Keratinocyte (primary cell): ENCODE measurements at regions not wholly inside any gene's neighbourhood (a gene's known extent, or its start where the extent isn't known, plus 50 kb on each side); places are given as distances from the start of the nearest gene placed in this dataset.

Experiments
- DNase-seq: peaks from one replicate; pipeline ENCODE4 v3.0.0-alpha.2; 2011; ENCODE audit warnings: low read depth, missing footprints, low spot score
- FAIRE-seq: peaks from 2 replicates; lab custom pipeline; 2011; peaks lifted over from hg19 to GRCh38; lab: Jason Lieb, UNC
- H2AFZ ChIP-seq: 2 replicates; pipeline ENCODE4 v1.6.0; 2012; ENCODE audit warnings: low read length, control low read depth, inconsistent platforms; ENCODE audit not compliant: control insufficient read depth
- H3K27ac ChIP-seq: 2 replicates; pipeline ENCODE4 v1.5.1; 2011; ENCODE audit warnings: low read length; ENCODE audit not compliant: control insufficient read depth, insufficient read depth
- H3K27me3 ChIP-seq: 3 replicates; pipeline ENCODE4 v1.6.0; 2011; ENCODE audit warnings: low read length; ENCODE audit not compliant: control insufficient read depth, insufficient read depth; ENCODE audit errors: extremely low read depth
- H3K36me3 ChIP-seq, 2 experiments: 2 replicates in 1 of 2; 3 replicates in 1 of 2; pipeline ENCODE4 v1.5.1; 2011; ENCODE audit warnings: low read length in 2 of 2, mild to moderate bottlenecking in 1 of 2; ENCODE audit not compliant: control insufficient read depth in 2 of 2, insufficient read depth in 2 of 2; ENCODE audit errors: extremely low read depth in 1 of 2
- H3K4me1 ChIP-seq: 3 replicates; pipeline ENCODE4 v1.5.1; 2011; ENCODE audit warnings: low read length; ENCODE audit not compliant: control insufficient read depth, insufficient read depth; ENCODE audit errors: extremely low read depth
- H3K4me2 ChIP-seq: 3 replicates; pipeline ENCODE4 v1.6.0; 2011; ENCODE audit warnings: low read depth, low read length; ENCODE audit not compliant: control insufficient read depth, insufficient read depth; ENCODE audit errors: extremely low read depth
- H3K4me3 ChIP-seq, 3 experiments: fragments of 200-600 bp in 1 of 3; sonication (generic) in 1 of 3; 2 replicates in 2 of 3; 3 replicates in 1 of 3; pipeline ENCODE4 v1.5.1; 2011 to 2016; ENCODE audit warnings: low read length in 3 of 3, mild to moderate bottlenecking in 3 of 3, control low read depth in 2 of 3, inconsistent platforms in 1 of 3, low read depth in 1 of 3, mixed read lengths in 1 of 3, mixed run types in 1 of 3, moderate library complexity in 1 of 3; ENCODE audit not compliant: control insufficient read depth in 2 of 3, insufficient read depth in 2 of 3; ENCODE audit errors: extremely low read depth in 1 of 3
- H3K79me2 ChIP-seq: 2 replicates; pipeline ENCODE4 v1.6.0; 2012; ENCODE audit warnings: low read length; ENCODE audit not compliant: control insufficient read depth, insufficient read depth
- H3K9ac ChIP-seq: 3 replicates; pipeline ENCODE4 v1.6.0; 2011; ENCODE audit warnings: low read length; ENCODE audit not compliant: control insufficient read depth, insufficient read depth; ENCODE audit errors: extremely low read depth
- H3K9me1 ChIP-seq: 3 replicates; pipeline ENCODE4 v1.6.0; 2011; ENCODE audit warnings: low read length; ENCODE audit not compliant: control insufficient read depth, insufficient read depth; ENCODE audit errors: extremely low read depth
- H3K9me3 ChIP-seq: 2 replicates; pipeline ENCODE4 v1.5.1; 2012; ENCODE audit warnings: low read depth, low read length; ENCODE audit not compliant: control insufficient read depth
- H4K20me1 ChIP-seq: 3 replicates; pipeline ENCODE4 v1.6.0; 2011; ENCODE audit warnings: low read length; ENCODE audit not compliant: control insufficient read depth, insufficient read depth; ENCODE audit errors: extremely low read depth
- CTCF ChIP-seq, 3 experiments: IDR thresholded peaks in 1 of 3; conservative IDR thresholded peaks in 1 of 3; optimal IDR thresholded peaks in 1 of 3; 2 replicates in 2 of 3; 3 replicates in 1 of 3; pipeline versions ENCODE3 to v1.5.1; 2011; ENCODE audit warnings: low read length in 3 of 3, mild to moderate bottlenecking in 3 of 3, moderate library complexity in 2 of 3, control low read depth in 1 of 3, inconsistent platforms in 1 of 3; ENCODE audit not compliant: insufficient read depth in 2 of 3; ENCODE audit errors: extremely low read depth in 1 of 3
- EZH2 ChIP-seq: IDR thresholded peaks from one replicate; pipeline ENCODE4 v1.6.1; 2012; ENCODE audit warnings: inconsistent platforms, mild to moderate bottlenecking, low read length, moderate library complexity
- dilution Hi-C: fragments of 300-500 bp; cut with MboI; formaldehyde crosslinking; loops from one replicate; pipeline ENCODE4 v1.7.0; 2020; ENCODE audit warnings: low sequenced_read_pairs; ENCODE audit not compliant: extremely low pct_ligation_motif_present

DNA sequence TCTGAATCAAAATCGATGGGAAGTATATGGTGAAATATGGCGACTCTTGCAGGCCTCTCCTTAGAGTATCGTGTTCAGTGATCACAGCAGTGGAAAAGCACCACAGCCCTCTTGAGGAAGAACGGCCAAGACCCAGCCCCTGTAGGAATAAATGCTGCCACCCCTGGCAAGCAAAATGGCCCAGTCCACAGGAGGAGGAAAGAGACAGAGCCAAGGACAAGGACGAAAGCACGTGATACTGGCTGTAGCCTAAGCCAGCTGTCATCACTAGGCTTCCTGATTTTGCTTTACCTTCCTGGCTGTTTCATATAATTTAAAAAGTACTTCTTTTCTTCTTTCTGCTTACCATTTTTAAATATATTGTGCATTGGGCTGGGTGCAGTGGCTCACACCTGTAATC lies 395.0 kb upstream of the SHH start:
- Histone ChIP-seq H2AFZ (no peak overlapping the region), H4K20me1 (no peaks in the 10 kb centered on the region), H3K79me2 (no peaks in the 10 kb centered on the region), H3K9me3 (peaks cover 3% of the 10 kb centered on the region), H3K9ac (no peak overlapping the region), H3K4me2 (no peak overlapping the region), H3K4me1 (no peaks in the 10 kb centered on the region), H3K4me3 (no peak overlapping the region), H3K36me3 (no peaks in the 10 kb centered on the region), H3K9me1 (no peaks in the 10 kb centered on the region), H3K27ac (no peak overlapping the region), H3K27me3 (no peaks in the 10 kb centered on the region)
- DNase-seq (no peak), FAIRE-seq (no peak)
- TF ChIP-seq EZH2 (no peak), CTCF (optimal IDR thresholded peaks at IDR 0.05 in 1 of 3, IDR thresholded peaks at IDR 0.05 in 1 of 3, conservative IDR thresholded peaks at IDR 0.05 in 1 of 3; ENCODE audit: extremely low read depth in 1 of 3, insufficient read depth in 2 of 3, low read length in 3 of 3) (no peak)
- dilution Hi-C loops = no loop called here

DNA sequence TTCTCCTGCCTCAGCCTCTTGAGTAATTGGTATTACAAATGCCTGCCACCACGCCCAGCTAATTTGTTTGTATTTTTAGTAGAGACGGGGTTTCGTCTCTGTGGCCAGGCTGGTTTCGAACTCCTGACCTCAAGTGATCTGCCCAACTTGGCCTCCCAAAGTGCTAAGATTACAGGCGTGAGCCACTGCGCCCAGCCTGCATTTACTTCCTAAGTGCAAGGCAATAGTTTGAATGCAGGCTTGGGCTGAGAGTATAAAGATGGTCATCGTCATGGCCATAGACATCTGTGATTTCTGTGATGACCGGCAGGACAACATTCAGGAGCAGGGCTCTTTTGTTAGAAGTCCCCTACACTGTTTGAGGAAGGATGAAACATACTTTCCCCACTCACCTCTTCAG lies 393.9 kb upstream of the SHH start:
- Histone ChIP-seq H3K4me1 (no peaks in the 10 kb centered on the region), H3K36me3 (no peaks in the 10 kb centered on the region), H3K9me3 (peaks cover 3% of the 10 kb centered on the region), H3K4me3 (no peak overlapping the region), H3K9me1 (no peaks in the 10 kb centered on the region), H3K9ac (no peak overlapping the region), H3K27me3 (no peaks in the 10 kb centered on the region), H3K79me2 (no peaks in the 10 kb centered on the region), H3K4me2 (no peak overlapping the region), H3K27ac (no peak overlapping the region), H4K20me1 (no peaks in the 10 kb centered on the region), H2AFZ (no peak overlapping the region)
- no peak for FAIRE-seq
- TF ChIP-seq CTCF (optimal IDR thresholded peaks at IDR 0.05 in 1 of 3, IDR thresholded peaks at IDR 0.05 in 1 of 3, conservative IDR thresholded peaks at IDR 0.05 in 1 of 3; ENCODE audit: extremely low read depth in 1 of 3, insufficient read depth in 2 of 3, low read length in 3 of 3) (no peak), EZH2 (no peak)
- no peak for DNase-seq
- dilution Hi-C loops = no loop called here
